ENCODE measurements at regions not wholly inside any gene's neighbourhood (a gene's known extent, or its start where the extent isn't known, plus 50 kb on each side); places are given as distances from the start of the nearest gene placed in this dataset.

GRCh38 chr3:187972454-187972853, 181.5 kb upstream of the LPP start:
- ATAC-seq (no peak), DNase-seq (ENCODE audit: low read depth, low spot score) (no peak)
- BruUV-seq (replicated peaks), result no TSS peak
- Histone ChIP-seq H3K9me3 (ENCODE audit: control insufficient read depth, insufficient read depth, low read depth, low read length) (no peaks in the 10 kb centered on the region), H3K4me1 (ENCODE audit: control insufficient read depth, insufficient read depth, low read length) (no peaks in the 10 kb centered on the region), H3K36me3 (ENCODE audit: control insufficient read depth, insufficient read depth, low read length) (no peaks in the 10 kb centered on the region), H3K27ac (ENCODE audit: low read length) (no peak overlapping the region), H3K27me3 (ENCODE audit: control insufficient read depth, insufficient read depth, low read length) (no peaks in the 10 kb centered on the region), H3K4me3 (ENCODE audit: low read depth in 2 of 2, low read length in 2 of 2) (no peak overlapping the region)
- intact Hi-C loops (cut with micrococcal nuclease; ENCODE audit: unreplicated experiment) (no loop called here), in situ Hi-C loops (cut with HindIII; ENCODE audit: low pct_unique_long_range_greater_than_20kb, low sequenced_read_pairs) (no loop called here)
- POLR2A ChIA-PET, result interaction anchor here (0.6 kb wide), 1 partner anchor 19 kb away, joined by 7 read pairs; no protein-coding TSS in a partner anchor
- CTCF ChIA-PET, result interaction anchor here (0.6 kb wide), 1 partner anchor 234 kb away, joined by 3 read pairs; no protein-coding TSS in a partner anchor
- no peak for TF ChIP-seq CTCF (IDR thresholded peaks at IDR 0.05)
- no peak for TF ChIP-seq POLR2AphosphoS5 (IDR thresholded peaks at IDR 0.05; ENCODE audit: low read depth, low read length)
- TF ChIP-seq TCF7L2 (IDR thresholded peaks at IDR 0.05; ENCODE audit: low read depth, low read length), result no peak
- TF ChIP-seq REST (IDR thresholded peaks at IDR 0.05; ENCODE audit: insufficient read depth in 1 of 2, low read depth in 2 of 2, low read length in 1 of 2), result no peak
- TF ChIP-seq SIN3A (IDR thresholded peaks at IDR 0.05; ENCODE audit: borderline replicate concordance, insufficient read depth, low read depth, low read length), result no peak

- intact Hi-C loops (cut with micrococcal nuclease; ENCODE audit: unreplicated experiment) (no loop called here), in situ Hi-C loops (cut with HindIII; ENCODE audit: low pct_unique_long_range_greater_than_20kb, low sequenced_read_pairs) (no loop called here)
- Histone ChIP-seq H3K4me1 (ENCODE audit: control insufficient read depth, insufficient read depth, low read length) (no peaks in the 10 kb centered on the region), H3K9me3 (ENCODE audit: control insufficient read depth, insufficient read depth, low read depth, low read length) (no peaks in the 10 kb centered on the region), H3K27me3 (ENCODE audit: control insufficient read depth, insufficient read depth, low read length) (no peaks in the 10 kb centered on the region), H3K36me3 (ENCODE audit: control insufficient read depth, insufficient read depth, low read length) (no peaks in the 10 kb centered on the region), H3K4me3 (ENCODE audit: low read depth in 2 of 2, low read length in 2 of 2) (no peak overlapping the region), H3K27ac (ENCODE audit: low read length) (no peak overlapping the region)
- TF ChIP-seq REST (IDR thresholded peaks at IDR 0.05; ENCODE audit: insufficient read depth in 1 of 2, low read depth in 2 of 2, low read length in 1 of 2) (no peak), SIN3A (IDR thresholded peaks at IDR 0.05; ENCODE audit: borderline replicate concordance, insufficient read depth, low read depth, low read length) (no peak), POLR2AphosphoS5 (IDR thresholded peaks at IDR 0.05; ENCODE audit: low read depth, low read length) (no peak), CTCF (IDR thresholded peaks at IDR 0.05) (no peak), TCF7L2 (IDR thresholded peaks at IDR 0.05; ENCODE audit: low read depth, low read length) (no peak)
- POLR2A ChIA-PET, result no interaction called here
- ATAC-seq (no peak), DNase-seq (ENCODE audit: low read depth, low spot score) (no peak)
- CTCF ChIA-PET, result no interaction called here
- BruUV-seq (replicated peaks), result no TSS peak
Measured at GRCh38 chr3:187973977-187974870, 179.7 kb upstream of the LPP start.

Data from Panc1 (cell line).